ENCODE measurements at regions not wholly inside any gene's neighbourhood (a gene's known extent, or its start where the extent isn't known, plus 50 kb on each side); places are given as distances from the start of the nearest gene placed in this dataset.

- TF ChIP-seq ZBTB7A (IDR thresholded peaks at IDR 0.05; ENCODE audit: low read depth): no peak
- TF ChIP-seq EP300 (IDR thresholded peaks at IDR 0.05; ENCODE audit: borderline replicate concordance): no peak
Measured at GRCh38 chr5:143947313-143947712, 135.4 kb downstream of the HMHB1 start.

Measured in Ishikawa (cell line).